Dedifferentiated amniotic fluid mesenchymal stem cell (primary cell): ENCODE measurements at regions not wholly inside any gene's neighbourhood (a gene's known extent, or its start where the extent isn't known, plus 50 kb on each side); places are given as distances from the start of the nearest gene placed in this dataset.

ENCODE experiments used
- DNase-seq: peaks from one replicate; pipeline ENCODE4 v3.0.0-alpha.2; 2016; ENCODE audit errors: extremely low spot score

- DNase-seq = no peak
Measured at GRCh38 chr2:3960106-3960505, 256.7 kb downstream of the DCDC2C start.

GRCh38 chr2:3962719-3963118, 259.3 kb downstream of the DCDC2C start:
- no peak for DNase-seq

- DNase-seq = no peak
Measured at GRCh38 chr2:3965211-3965610, 261.8 kb downstream of the DCDC2C start.

DNA sequence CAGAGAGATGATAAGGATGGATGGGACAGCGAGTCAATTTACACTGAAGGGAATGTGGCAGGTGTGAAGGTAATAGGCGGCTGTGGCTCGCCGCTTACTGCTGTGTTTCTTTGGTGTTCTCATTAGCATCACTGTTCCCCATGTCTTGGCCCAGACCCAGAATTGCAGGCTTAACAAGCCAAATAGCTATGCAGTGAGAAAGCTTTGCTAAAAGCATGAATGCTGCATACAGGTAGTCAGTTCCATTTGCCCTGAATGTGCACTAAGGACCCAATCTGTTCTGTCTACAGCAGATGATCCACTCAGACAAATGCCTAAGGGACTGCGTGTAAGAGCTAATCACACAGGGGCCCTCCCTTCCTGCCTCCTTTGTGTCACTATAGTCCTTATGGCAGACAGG, 262.6 kb downstream of the DCDC2C start:
- DNase-seq = no peak

- no peak for DNase-seq
Measured at GRCh38 chr2:3966470-3966869, 263.1 kb downstream of the DCDC2C start.

DNA sequence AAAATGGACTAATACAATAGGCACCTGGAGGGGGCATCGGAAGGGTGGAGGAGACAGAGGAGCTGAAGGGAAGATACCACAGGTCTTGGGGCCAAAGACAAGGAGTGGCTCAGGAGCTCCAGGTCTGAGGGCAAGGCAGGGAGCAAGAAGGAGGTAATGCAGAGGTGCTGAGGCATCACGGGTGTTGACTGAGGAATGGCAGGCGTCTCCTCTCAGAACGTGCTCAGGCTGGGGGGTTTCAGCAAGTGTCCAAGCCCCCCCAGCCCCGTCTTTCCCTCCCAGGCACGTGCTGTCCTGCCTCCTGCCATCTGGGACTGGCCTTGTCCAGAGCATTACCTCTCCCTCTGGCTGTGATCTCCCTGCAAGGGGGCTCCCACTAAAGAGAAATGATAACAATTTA, 265.4 kb downstream of the DCDC2C start:
- no peak for DNase-seq

DNA sequence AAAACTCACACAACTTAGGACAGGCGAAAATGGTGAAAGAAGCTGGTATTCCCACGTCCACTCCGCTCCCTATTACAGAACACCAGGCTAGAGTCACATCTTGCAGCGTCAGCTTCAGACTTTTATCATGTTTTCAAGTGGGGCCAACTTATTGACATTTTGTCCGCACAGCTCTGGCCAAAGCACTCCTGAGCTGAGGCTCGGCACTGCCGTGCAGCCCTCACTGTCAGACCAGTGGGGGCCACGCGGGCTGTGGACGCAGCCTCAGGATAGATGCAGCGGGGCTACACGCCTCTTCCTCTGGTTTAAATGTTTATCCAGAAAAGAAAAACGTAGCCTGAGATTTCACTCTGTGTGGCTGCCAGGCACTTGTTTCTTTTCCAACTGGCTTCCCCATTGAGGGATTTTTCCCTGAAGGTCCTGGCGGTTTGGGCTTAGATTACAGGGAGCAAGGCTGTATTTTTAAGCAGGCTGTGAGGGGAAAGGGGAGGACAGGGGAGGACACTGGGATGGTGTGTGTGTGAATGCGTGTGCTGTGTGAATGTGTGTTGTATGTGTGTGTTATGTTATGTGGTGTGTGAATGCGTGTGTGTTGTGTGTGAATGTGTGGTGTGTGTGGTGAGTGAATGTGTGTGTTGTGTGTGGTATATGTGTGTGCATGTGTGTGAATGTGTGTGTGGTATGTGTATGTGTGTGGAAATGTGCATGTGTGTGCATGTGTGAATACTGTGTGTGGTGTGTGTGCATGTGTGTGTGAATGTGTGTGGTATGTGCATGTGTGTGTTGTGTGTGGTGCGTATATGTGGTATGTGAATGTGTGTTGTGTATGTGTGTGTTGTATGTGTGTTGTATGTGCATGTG, 267.6 kb downstream of the DCDC2C start:
- no peak for DNase-seq

DNA sequence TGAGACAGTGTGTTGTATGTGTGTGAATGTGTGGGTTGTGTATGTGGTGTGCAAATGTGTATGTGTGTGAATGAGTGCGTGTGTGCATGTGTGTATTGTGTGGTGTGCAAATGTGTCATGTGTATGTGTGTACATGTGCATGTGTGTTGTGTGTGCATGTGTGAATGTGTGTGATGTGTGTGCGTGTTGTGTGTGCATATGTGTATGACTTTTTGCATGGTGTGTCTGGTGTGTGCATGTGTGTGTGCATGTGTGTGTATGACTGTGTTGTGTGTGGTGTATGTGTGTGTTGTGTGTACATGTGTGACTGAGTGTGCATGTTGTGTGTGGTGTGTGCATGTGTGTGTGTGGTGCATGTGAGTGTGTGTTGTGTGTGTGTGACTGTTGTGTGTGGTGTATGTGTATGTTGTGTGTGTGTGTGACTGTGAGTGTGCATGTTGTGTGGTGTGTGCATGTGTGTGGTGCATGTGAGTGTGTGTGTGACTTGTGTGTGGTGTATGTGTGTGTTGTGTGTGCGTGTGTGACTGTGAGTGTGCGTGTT, 268.3 kb downstream of the DCDC2C start:
- DNase-seq = no peak

GRCh38 chr2:3972377-3972776, 269.0 kb downstream of the DCDC2C start:
- no peak for DNase-seq

- no peak for DNase-seq
Measured at GRCh38 chr2:3974765-3975164, 271.4 kb downstream of the DCDC2C start.

DNA sequence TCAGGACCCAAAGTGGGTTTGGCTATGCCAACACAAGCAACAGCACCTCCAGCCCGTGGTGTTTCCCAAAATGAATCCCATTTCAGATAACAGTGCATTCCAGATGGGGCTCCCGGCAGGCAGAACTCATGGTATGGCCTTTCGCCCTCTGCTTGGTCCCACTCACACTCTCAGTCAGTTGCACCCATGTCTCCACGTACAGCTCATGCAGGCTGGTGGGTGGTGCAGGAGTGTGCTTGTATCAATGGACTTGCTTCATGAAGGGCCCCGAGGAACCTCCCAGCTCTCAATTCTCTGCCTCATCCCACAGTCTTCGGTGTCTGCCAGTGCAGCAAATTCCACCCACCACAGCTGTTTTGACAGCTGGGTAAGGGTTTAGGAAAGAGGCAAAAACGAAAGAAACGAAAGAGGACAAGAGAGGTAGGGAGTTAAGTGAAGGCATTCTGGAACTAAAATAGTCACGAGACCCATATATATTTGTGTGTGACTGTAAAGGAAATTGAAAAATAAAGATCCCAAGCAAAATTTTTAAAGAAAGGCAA, 278.1 kb downstream of the DCDC2C start:
- no peak for DNase-seq

DNA sequence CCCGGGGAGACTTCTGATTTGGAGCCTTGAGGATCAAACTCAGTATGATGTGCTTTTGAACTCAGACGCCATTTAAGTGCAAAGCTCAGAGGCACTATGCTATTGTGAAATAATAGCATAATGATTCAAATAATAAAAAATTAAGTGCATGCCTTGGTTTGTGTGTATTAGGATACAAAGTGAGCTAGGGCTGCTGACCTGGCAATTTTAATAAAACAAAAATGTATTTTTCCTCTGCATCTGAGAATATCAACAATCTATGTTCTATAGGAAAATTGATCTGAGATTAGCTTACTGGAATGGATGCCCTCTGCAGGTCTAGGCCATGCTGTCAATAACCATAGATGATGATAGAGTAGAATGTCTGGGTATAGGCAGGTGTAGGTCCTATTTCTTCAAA, 278.8 kb downstream of the DCDC2C start:
- DNase-seq = no peak

DNA sequence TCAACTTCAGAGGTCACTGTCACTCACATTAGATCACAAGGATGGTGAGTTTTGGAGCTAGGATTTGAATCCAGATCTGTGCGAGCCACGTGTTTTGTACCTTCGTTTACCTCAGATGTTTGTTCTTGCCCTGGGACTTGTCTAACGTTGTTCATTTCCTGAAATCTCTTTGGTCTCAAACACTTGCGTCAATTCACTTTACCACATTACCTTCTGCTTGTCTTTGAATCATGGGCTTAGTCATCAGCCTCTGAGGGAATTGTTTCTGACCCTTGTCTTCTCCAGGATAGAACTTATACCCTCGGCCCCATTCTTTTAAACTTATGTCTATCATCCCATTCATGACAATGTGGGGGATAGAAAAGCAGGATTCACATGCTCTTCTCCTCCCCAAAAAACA, 282.7 kb downstream of the DCDC2C start:
- no peak for DNase-seq

- no peak for DNase-seq
Measured at GRCh38 chr2:3986530-3987258, 283.3 kb downstream of the DCDC2C start.

DNA sequence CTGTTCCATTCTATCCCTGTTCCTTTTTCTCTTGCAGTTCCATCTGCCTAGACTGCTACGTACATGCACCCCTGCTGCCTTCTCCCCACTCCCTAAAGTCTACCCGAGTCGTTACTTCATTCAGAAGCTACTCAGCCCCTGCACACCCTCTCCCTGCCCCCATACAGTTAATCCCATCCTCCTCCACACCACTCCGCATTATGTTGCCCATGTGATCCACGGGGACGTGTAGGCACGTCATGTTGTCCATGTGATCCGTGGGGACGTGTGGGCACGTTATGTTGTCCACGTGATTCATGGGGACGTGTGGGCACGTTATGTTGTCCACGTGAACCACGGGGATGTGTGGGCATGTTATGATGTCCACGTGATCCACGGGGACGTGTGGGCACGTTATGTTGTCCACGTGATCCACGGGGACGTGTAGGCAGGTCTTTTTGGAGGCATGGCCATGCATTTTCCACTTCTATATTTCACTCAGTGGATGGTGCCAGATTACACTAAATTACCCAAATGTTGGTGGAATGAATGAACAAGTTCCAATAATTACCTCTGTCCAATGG, 299.5 kb downstream of the DCDC2C start:
- DNase-seq = no peak

- DNase-seq = no peak
Measured at GRCh38 chr2:4012197-4012596, 308.8 kb downstream of the DCDC2C start.

- no peak for DNase-seq
Measured at GRCh38 chr2:4018535-4018934, 315.2 kb downstream of the DCDC2C start.

GRCh38 chr2:4020153-4020552, 316.8 kb downstream of the DCDC2C start:
- no peak for DNase-seq

GRCh38 chr2:4020649-4021048, 317.3 kb downstream of the DCDC2C start:
- no peak for DNase-seq

GRCh38 chr2:4024605-4025004, 321.2 kb downstream of the DCDC2C start:
- DNase-seq = no peak

DNA sequence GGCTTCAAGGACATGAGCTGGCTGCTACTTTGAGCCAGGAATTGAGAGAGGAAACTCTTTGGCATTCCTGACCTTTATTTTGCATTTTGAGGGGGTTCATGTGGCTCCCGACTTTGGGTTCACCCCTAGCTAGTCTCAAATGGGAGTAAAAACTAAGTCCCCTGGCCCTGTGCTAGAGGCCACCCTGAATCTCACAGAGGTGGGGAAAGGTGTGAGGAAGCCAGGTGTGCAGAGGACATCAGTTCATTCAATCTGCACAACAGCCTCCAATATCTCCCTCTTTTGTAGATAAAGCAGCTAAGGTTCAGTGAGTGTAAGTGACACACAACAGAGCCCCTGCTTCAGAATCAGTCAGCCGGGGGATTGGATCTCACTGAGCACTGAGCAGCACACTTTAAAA, 325.7 kb downstream of the DCDC2C start:
- DNase-seq = no peak

GRCh38 chr2:4039896-4040295, 336.5 kb downstream of the DCDC2C start:
- no peak for DNase-seq
